NCI-H226 (cell line): ENCODE measurements at regions not wholly inside any gene's neighbourhood (a gene's known extent, or its start where the extent isn't known, plus 50 kb on each side); places are given as distances from the start of the nearest gene placed in this dataset.
"Not testable (repeated sequence)": the region's sequence is repeated elsewhere in the genome, so short reads cannot be mapped to it uniquely, and the experiment has no call there.

Experiments
- DNase-seq: peaks from one replicate; pipeline ENCODE4 v3.0.0-alpha.2; 2015

GRCh38 chr17:69677130-69677529 lies 262.6 kb downstream of the MAP2K6 start:
- no peak for DNase-seq

- DNase-seq = no peak
Observed at GRCh38 chr17:69678206-69678605, 263.7 kb downstream of the MAP2K6 start.

- DNase-seq = no peak
Observed at GRCh38 chr17:69679829-69680228, 265.3 kb downstream of the MAP2K6 start.

- DNase-seq = no peak
Observed at GRCh38 chr17:69684251-69684650, 269.8 kb downstream of the MAP2K6 start.

- DNase-seq = not testable (repeated sequence)
Observed at GRCh38 chr17:69685150-69685549, 270.7 kb downstream of the MAP2K6 start.

- no peak for DNase-seq
Observed at GRCh38 chr17:69690531-69690930, 276.0 kb downstream of the MAP2K6 start.

- DNase-seq = no peak
Observed at GRCh38 chr17:69692171-69692570, 277.7 kb downstream of the MAP2K6 start.

GRCh38 chr17:69695646-69696045 lies 281.1 kb downstream of the MAP2K6 start:
- no peak for DNase-seq

GRCh38 chr17:69696650-69697049 lies 282.2 kb downstream of the MAP2K6 start:
- DNase-seq = no peak

GRCh38 chr17:69698352-69698751 lies 283.9 kb downstream of the MAP2K6 start:
- not testable (repeated sequence) for DNase-seq

GRCh38 chr17:69702078-69702477 lies 287.6 kb downstream of the MAP2K6 start:
- no peak for DNase-seq

GRCh38 chr17:69703751-69704150 lies 289.3 kb downstream of the MAP2K6 start:
- DNase-seq = no peak

GRCh38 chr17:69704935-69705334 lies 290.4 kb downstream of the MAP2K6 start:
- DNase-seq = no peak

- DNase-seq = no peak
Observed at GRCh38 chr17:69706127-69706526, 291.6 kb downstream of the MAP2K6 start.

- no peak for DNase-seq
Observed at GRCh38 chr17:69709441-69709840, 294.9 kb downstream of the MAP2K6 start.

GRCh38 chr17:69710926-69711325 lies 296.4 kb downstream of the MAP2K6 start:
- DNase-seq = no peak

- no peak for DNase-seq
Observed at GRCh38 chr17:69711541-69711940, 297.0 kb downstream of the MAP2K6 start.

GRCh38 chr17:69712801-69713311 lies 298.4 kb downstream of the MAP2K6 start:
- DNase-seq = no peak

- no peak for DNase-seq
Observed at GRCh38 chr17:69713815-69714214, 299.3 kb downstream of the MAP2K6 start.

- no peak for DNase-seq
Observed at GRCh38 chr17:69714669-69715068, 300.2 kb downstream of the MAP2K6 start.

GRCh38 chr17:69715656-69716055 lies 301.2 kb downstream of the MAP2K6 start:
- no peak for DNase-seq

GRCh38 chr17:69716556-69716955 lies 302.1 kb downstream of the MAP2K6 start:
- DNase-seq = no peak

GRCh38 chr17:69717214-69717613 lies 302.7 kb downstream of the MAP2K6 start:
- no peak for DNase-seq

- no peak for DNase-seq
Observed at GRCh38 chr17:69717819-69718218, 303.3 kb downstream of the MAP2K6 start.

- no peak for DNase-seq
Observed at GRCh38 chr17:69719474-69720048, 305.1 kb downstream of the MAP2K6 start.
